AG09309 (cell line): ENCODE measurements at regions not wholly inside any gene's neighbourhood (a gene's known extent, or its start where the extent isn't known, plus 50 kb on each side); places are given as distances from the start of the nearest gene placed in this dataset.
"Not testable (repeated sequence)": the region's sequence is repeated elsewhere in the genome, so short reads cannot be mapped to it uniquely, and the experiment has no call there.

Source experiments
- DNase-seq: peaks from one replicate; pipeline ENCODE4 v3.0.0-alpha.2; 2010; ENCODE audit warnings: low read depth
- H3K4me3 ChIP-seq: 2 replicates; pipeline ENCODE4 v1.5.1; 2011; ENCODE audit warnings: mild to moderate bottlenecking, low read depth, low read length, moderate library complexity; ENCODE audit not compliant: control insufficient read depth
- TF ChIP-seq, protein P1 (sequence below): IDR thresholded peaks from 2 replicates; pipeline ENCODE4 v1.5.1; 2011; ENCODE audit warnings: mild to moderate bottlenecking, low read depth, low read length, inconsistent platforms; ENCODE audit not compliant: insufficient read depth, control insufficient read depth; ENCODE audit errors: missing control alignments

DNA sequence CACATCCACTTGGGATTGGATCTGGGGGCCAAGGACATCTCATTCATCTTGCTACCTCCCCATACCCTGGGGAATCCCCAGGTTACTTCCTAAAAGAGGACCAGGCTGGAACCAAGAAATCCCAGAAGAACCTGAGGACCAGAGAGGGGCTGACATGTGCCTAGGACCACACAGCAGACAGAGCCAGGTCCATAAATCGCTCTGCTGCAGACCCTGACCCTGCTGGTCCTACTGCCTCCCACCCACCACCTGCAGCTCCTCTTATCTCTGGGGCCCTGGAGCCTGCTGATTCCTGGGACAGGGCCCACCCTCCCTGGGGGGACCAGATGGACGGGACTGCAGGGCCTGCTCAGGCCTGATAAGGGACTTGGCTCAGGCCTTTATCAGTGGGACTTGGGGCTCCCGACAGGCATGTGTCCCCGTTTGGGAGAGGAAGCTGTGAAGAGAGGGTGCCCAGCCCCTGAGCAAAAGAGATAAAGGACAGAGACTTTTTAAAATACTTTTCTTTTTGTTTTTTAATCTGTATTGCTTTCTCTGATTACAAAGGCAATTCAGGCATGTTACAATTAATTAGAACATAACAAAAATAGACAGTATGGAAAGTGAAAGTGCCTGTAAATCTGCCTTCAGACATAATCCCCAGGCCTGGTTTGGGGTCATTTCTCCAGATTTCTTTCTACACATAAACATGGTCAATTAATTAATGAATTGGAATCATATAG, 101.3 kb upstream of the LARP1 start:
- DNase-seq = no peak

DNA sequence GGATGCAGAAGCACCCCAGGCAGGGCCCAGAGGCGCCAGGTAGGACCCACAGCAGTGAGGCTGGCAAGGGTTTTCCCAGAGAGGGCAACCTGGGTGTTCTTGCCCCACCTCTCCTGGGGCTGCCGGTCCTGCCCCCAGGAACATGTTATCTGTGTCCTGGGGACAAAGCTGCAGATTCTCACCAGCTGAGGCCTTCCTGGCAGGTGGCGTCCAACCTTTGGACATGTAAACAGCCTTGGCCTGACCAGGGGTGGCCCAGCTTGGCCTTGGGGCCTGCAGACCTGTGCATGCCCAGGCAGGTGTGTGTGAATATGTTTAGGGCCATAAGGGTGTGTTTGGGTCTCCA, 101.8 kb upstream of the LARP1 start:
- H3K4me3 ChIP-seq = no peak overlapping the region
- TF ChIP-seq, protein P1, sequence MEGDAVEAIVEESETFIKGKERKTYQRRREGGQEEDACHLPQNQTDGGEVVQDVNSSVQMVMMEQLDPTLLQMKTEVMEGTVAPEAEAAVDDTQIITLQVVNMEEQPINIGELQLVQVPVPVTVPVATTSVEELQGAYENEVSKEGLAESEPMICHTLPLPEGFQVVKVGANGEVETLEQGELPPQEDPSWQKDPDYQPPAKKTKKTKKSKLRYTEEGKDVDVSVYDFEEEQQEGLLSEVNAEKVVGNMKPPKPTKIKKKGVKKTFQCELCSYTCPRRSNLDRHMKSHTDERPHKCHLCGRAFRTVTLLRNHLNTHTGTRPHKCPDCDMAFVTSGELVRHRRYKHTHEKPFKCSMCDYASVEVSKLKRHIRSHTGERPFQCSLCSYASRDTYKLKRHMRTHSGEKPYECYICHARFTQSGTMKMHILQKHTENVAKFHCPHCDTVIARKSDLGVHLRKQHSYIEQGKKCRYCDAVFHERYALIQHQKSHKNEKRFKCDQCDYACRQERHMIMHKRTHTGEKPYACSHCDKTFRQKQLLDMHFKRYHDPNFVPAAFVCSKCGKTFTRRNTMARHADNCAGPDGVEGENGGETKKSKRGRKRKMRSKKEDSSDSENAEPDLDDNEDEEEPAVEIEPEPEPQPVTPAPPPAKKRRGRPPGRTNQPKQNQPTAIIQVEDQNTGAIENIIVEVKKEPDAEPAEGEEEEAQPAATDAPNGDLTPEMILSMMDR = no peak
- DNase-seq = no peak

More for the DNA sequence above, 101.3 kb upstream of the LARP1 start:
- TF ChIP-seq, protein P1 = no peak
- no peak overlapping the region for H3K4me3 ChIP-seq

DNA sequence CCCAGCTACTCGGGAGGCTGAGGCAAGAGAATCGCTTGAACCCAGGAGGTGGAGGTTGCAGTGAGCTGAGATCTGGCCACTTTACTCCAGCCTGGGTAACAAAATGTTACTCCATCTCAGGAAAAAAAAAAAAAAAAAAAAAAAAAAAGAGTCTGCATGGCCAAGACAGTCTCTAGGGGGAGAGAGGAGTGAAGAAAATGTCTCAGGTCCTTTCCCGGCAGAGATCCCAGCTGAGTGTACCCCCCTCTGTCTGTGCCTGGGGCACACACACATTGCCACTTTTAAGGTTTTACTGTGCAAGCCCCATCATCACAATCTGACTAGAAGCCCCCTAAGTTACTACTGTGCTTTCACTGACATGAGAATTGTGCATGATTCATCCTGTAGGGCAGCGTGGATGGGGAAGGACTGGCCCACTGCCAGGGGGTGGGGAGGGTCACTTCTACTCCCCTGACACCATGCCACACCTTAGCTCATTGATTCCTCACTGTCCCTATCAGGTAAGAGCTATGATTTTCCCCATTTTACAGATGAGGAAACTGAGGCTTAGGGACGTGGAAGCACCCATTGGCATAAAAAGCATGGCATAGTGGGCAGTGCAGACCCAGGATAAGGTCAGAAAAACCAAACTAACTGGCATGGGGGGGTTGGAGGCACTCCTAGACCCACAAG, 102.3 kb upstream of the LARP1 start:
- no peak for DNase-seq
- TF ChIP-seq, protein P1 = no peak

DNA sequence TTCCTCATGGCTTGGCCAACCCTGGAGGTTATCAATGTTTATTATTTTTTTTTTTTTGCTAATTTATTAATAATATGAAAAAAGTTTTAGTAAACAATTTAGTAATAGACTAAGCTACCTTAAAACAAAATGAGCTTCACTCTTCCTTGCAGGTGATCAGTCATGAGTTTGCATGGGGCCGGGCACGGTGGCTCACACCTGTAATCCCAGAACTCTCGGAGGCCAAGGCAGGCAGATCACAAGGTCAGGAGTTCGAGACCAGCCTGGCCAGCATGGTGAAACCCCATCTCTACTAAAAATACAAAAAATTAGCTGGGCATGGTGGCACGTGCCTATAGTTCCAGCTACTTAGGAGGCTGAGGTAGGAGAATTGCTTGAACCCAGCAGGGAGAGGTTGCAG, 103.4 kb upstream of the LARP1 start:
- H3K4me3 ChIP-seq, DNase-seq: not testable (repeated sequence)

More for the DNA sequence above, 102.3 kb upstream of the LARP1 start:
- H3K4me3 ChIP-seq = no peak overlapping the region

DNA sequence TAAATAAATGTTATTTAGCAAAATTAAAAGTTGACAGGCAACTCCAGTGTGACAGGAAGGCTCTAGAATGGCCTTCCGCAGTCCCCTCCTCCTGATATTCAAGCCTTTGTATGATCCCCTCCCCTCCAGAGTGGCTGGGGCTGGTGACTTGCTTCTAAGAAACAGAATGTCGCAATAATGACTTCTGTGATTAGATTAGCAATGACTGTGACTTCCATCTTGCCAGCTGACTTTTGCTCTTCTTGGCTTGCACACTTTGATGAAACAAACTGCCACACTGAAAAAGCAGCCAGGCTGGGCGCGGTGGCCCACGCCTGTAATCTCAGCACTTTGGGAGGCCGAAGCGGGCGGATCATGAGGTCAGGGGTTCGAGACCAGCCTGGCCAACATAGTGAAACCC, 106.5 kb upstream of the LARP1 start:
- no peak overlapping the region for H3K4me3 ChIP-seq
- no peak for DNase-seq
- TF ChIP-seq, protein P1 = no peak

DNA sequence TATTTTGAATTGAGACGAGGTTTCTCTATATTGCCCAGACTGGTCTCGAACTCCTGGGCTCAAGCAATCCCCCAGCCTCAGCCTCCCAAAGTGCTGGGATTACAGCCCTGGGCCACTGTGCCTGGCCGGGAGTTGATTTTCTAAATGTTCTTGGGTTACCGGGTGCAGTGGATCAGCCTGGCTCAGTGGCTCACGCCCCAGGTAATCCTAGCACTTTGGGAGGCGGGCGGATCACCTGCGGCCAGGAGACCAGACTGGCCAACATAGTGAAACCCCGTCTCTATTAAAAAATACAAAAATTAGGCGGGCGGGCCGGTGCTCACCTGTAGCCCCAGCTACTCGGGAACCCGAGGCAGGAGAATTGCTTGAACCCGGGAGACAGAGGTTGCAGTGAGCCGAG, 106.9 kb upstream of the LARP1 start:
- H3K4me3 ChIP-seq = no peak overlapping the region
- TF ChIP-seq, protein P1 = no peak
- DNase-seq = no peak

DNA sequence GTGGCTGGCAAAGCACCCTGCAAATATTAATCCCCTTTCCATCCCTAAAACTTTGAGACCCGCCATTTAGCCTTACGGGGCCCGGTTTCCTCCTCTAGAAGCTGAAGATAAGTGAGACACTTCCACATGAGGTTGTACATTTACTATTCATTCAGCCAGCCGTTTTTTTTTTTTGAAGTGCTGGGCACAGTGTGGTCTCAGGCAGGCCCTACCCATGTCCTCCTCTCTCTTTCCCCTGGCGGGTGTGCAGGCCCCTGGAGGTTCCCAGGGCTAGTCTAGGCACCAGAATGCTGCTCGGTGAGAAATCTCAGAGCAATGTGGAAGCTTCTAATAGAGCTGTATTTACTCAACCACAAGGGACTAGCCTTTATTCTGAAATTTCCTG, 107.4 kb upstream of the LARP1 start:
- TF ChIP-seq, protein P1 = no peak
- no peak for DNase-seq
- H3K4me3 ChIP-seq = no peak overlapping the region
